H1 (cell line): ENCODE measurements at regions not wholly inside any gene's neighbourhood (a gene's known extent, or its start where the extent isn't known, plus 50 kb on each side); places are given as distances from the start of the nearest gene placed in this dataset.

Experiments used
- CTCF ChIA-PET: fragments of 300-600 bp; sonication (Branson Sonifier 250); formaldehyde crosslinking; loops from one replicate; lab custom pipeline; 2021; ENCODE audit not compliant: partially characterized antibody; lab: Charles Lee
- POLR2A ChIA-PET: fragments of 300-600 bp; sonication (Branson Sonifier 250); formaldehyde crosslinking; loops from one replicate; lab custom pipeline; 2021; ENCODE audit warnings: inconsistent platforms; ENCODE audit not compliant: partially characterized antibody; lab: Charles Lee
- DNase-seq, 2 experiments: peaks; one replicate each; pipeline versions ENCODE4 v3.0.0 to v3.0.0-alpha.2; 2010 to 2022; ENCODE audit warnings: low spot score in 2 of 2, low read depth in 1 of 2, mixed read lengths in 1 of 2
- FAIRE-seq: peaks from 2 replicates; lab custom pipeline; 2011; peaks lifted over from hg19 to GRCh38; lab: Jason Lieb, UNC
- H2AFZ ChIP-seq: 2 replicates; pipeline ENCODE4 v1.8.1; 2012; ENCODE audit warnings: low read length, inconsistent platforms
- H2AK5ac ChIP-seq: 2 replicates; pipeline ENCODE4 v1.6.1; 2013; ENCODE audit warnings: low read depth, low read length
- H2BK120ac ChIP-seq: replicated peaks from 2 replicates; pipeline ENCODE3; 2013; ENCODE audit warnings: low read depth, low read length, inconsistent platforms
- H2BK12ac ChIP-seq: 2 replicates; pipeline ENCODE4 v1.6.1; 2013; ENCODE audit warnings: low read depth, low read length
- H2BK15ac ChIP-seq: 2 replicates; pipeline ENCODE4 v1.6.1; 2013; ENCODE audit warnings: low read length
- H2BK20ac ChIP-seq: 2 replicates; pipeline ENCODE4 v1.6.1; 2013; ENCODE audit warnings: low read length
- H2BK5ac ChIP-seq: 2 replicates; pipeline ENCODE4 v1.6.1; 2013; ENCODE audit warnings: low read depth, low read length
- H3K14ac ChIP-seq: 2 replicates; pipeline ENCODE4 v1.6.1; 2013; ENCODE audit warnings: inconsistent platforms; ENCODE audit not compliant: insufficient read length
- H3K18ac ChIP-seq: 2 replicates; pipeline ENCODE4 v1.6.1; 2013; ENCODE audit warnings: low read length; ENCODE audit errors: extremely low read depth
- H3K23ac ChIP-seq: 2 replicates; pipeline ENCODE4 v1.6.1; 2013; ENCODE audit warnings: inconsistent platforms; ENCODE audit not compliant: insufficient read length
- H3K23me2 ChIP-seq: 2 replicates; pipeline ENCODE4 v1.6.1; 2013; ENCODE audit warnings: low read depth, low read length
- H3K27ac ChIP-seq: 2 replicates; pipeline ENCODE4 v1.6.1; 2011; ENCODE audit warnings: low read depth, low read length, inconsistent platforms
- H3K27me3 ChIP-seq, 4 experiments: replicated peaks in 1 of 4; 1 replicate in 1 of 4; 2 replicates in 3 of 4; pipeline versions ENCODE4 v1.6.1 to v1.8.1; 2011 to 2013; ENCODE audit warnings: low read length in 3 of 4, mild to moderate bottlenecking in 3 of 4, inconsistent platforms in 2 of 4, mixed read lengths in 2 of 4, moderate library complexity in 1 of 4; ENCODE audit not compliant: control insufficient read depth in 3 of 4, insufficient read depth in 3 of 4; ENCODE audit errors: extremely low read depth in 1 of 4
- H3K36me3 ChIP-seq, 4 experiments: 2 replicates each; pipeline versions ENCODE4 v1.6.1 to v1.8.1; 2011 to 2013; ENCODE audit warnings: mild to moderate bottlenecking in 4 of 4, low read length in 3 of 4, moderate library complexity in 2 of 4, control low read depth in 1 of 4, inconsistent platforms in 1 of 4; ENCODE audit not compliant: insufficient read depth in 4 of 4, control insufficient read depth in 2 of 4
- H3K4ac ChIP-seq: replicated peaks from 2 replicates; pipeline ENCODE3; 2013; ENCODE audit warnings: low read length, low read depth, mixed read lengths, inconsistent platforms; ENCODE audit not compliant: insufficient read length
- H3K4me1 ChIP-seq, 4 experiments: replicated peaks in 1 of 4; 1 replicate in 1 of 4; 2 replicates in 3 of 4; pipeline versions ENCODE4 v1.6.1 to v1.8.1; 2011 to 2013; ENCODE audit warnings: low read length in 3 of 4, inconsistent platforms in 2 of 4, mixed read lengths in 1 of 4; ENCODE audit not compliant: insufficient read depth in 4 of 4, control insufficient read depth in 3 of 4
- H3K4me2 ChIP-seq, 2 experiments: 2 replicates each; pipeline versions ENCODE4 v1.6.1 to v1.8.1; 2011 to 2013; ENCODE audit warnings: low read depth in 2 of 2, low read length in 2 of 2, control low read depth in 1 of 2, inconsistent platforms in 1 of 2, mild to moderate bottlenecking in 1 of 2; ENCODE audit not compliant: insufficient read depth in 1 of 2
- H3K4me3 ChIP-seq, 4 experiments: fragments of 200-600, 300-600 bp in 1 of 4; sonication (generic), shearing (Covaris generic), sonication (Bioruptor Twin) in 1 of 4; 2 replicates each; pipeline versions ENCODE4 v1.5.1 to v1.8.1; 2011 to 2016; ENCODE audit warnings: low read length in 4 of 4, low read depth in 3 of 4, control low read depth in 2 of 4, inconsistent platforms in 2 of 4, mild to moderate bottlenecking in 2 of 4, mixed read lengths in 1 of 4, moderate library complexity in 1 of 4; ENCODE audit not compliant: insufficient read depth in 2 of 4; ENCODE audit errors: extremely low read depth in 1 of 4
- H3K56ac ChIP-seq: replicated peaks from 2 replicates; pipeline ENCODE3; 2013; ENCODE audit warnings: low read depth, mild to moderate bottlenecking, mixed read lengths, low read length, inconsistent platforms; ENCODE audit not compliant: insufficient read length
- H3K79me1 ChIP-seq: 2 replicates; pipeline ENCODE4 v1.6.1; 2013; ENCODE audit warnings: low read depth, low read length, control low read depth
- H3K79me2 ChIP-seq, 2 experiments: 2 replicates each; pipeline versions ENCODE4 v1.6.1 to v1.8.1; 2012 to 2013; ENCODE audit warnings: low read length in 2 of 2, mild to moderate bottlenecking in 2 of 2, inconsistent platforms in 1 of 2; ENCODE audit not compliant: insufficient read depth in 2 of 2, control insufficient read depth in 1 of 2
- H3K9ac ChIP-seq, 4 experiments: replicated peaks in 1 of 4; 1 replicate in 1 of 4; 2 replicates in 3 of 4; pipeline versions ENCODE4 v1.6.1 to v1.8.1; 2011 to 2013; ENCODE audit warnings: low read depth in 3 of 4, low read length in 3 of 4, control low read depth in 2 of 4, mild to moderate bottlenecking in 2 of 4, moderate library complexity in 2 of 4, inconsistent platforms in 1 of 4; ENCODE audit errors: extremely low read depth in 1 of 4
- H3K9me3 ChIP-seq, 2 experiments: 2 replicates each; pipeline versions ENCODE4 v1.6.1 to v1.8.1; 2012 to 2013; ENCODE audit warnings: mild to moderate bottlenecking in 2 of 2, moderate library complexity in 2 of 2, control low read depth in 1 of 2, inconsistent platforms in 1 of 2, low read depth in 1 of 2, low read length in 1 of 2, mixed read lengths in 1 of 2; ENCODE audit not compliant: insufficient read depth in 2 of 2
- H4K20me1 ChIP-seq, 2 experiments: replicated peaks in 1 of 2; 2 replicates each; pipeline versions ENCODE3 to v1.8.1; 2011 to 2013; ENCODE audit warnings: inconsistent platforms in 2 of 2, low read length in 2 of 2, mild to moderate bottlenecking in 1 of 2; ENCODE audit not compliant: insufficient read depth in 2 of 2, control insufficient read depth in 1 of 2
- H4K5ac ChIP-seq: 2 replicates; pipeline ENCODE4 v1.6.1; 2013; ENCODE audit warnings: low read length, low read depth, mixed read lengths, inconsistent platforms; ENCODE audit not compliant: insufficient read length
- H4K8ac ChIP-seq: 2 replicates; pipeline ENCODE4 v1.8.0; 2013; ENCODE audit warnings: mild to moderate bottlenecking, moderate library complexity, low read length, inconsistent platforms; ENCODE audit not compliant: insufficient read depth; ENCODE audit errors: extremely low read depth
- H4K91ac ChIP-seq: replicated peaks from 2 replicates; pipeline ENCODE3; 2013; ENCODE audit warnings: low read length, mixed read lengths, inconsistent platforms; ENCODE audit not compliant: insufficient read length
- CBX5 ChIP-seq: fragments of 300-800, 300-1000 bp; sonication (generic); IDR thresholded peaks from 2 replicates; pipeline ENCODE4 v1.7.1; 2016; ENCODE audit warnings: antibody characterized with exemption, low read length, low read depth
- CEBPB ChIP-seq: IDR thresholded peaks from 2 replicates; pipeline ENCODE4 v1.6.1; 2012; ENCODE audit warnings: low read depth, low read length
- CHD2 ChIP-seq: IDR thresholded peaks from 2 replicates; pipeline ENCODE4 v1.6.1; 2012; ENCODE audit warnings: low read length, improper control_type of control experiment
- CREB1 ChIP-seq: IDR thresholded peaks from 2 replicates; pipeline ENCODE4 v1.6.1; 2012; ENCODE audit warnings: inconsistent platforms
- CTBP2 ChIP-seq: IDR thresholded peaks from 2 replicates; pipeline ENCODE4 v1.7.0; 2011; ENCODE audit warnings: borderline replicate concordance, mild to moderate bottlenecking, moderate library complexity, mixed read lengths, low read length; ENCODE audit not compliant: insufficient read depth, insufficient read length
- E2F6 ChIP-seq: IDR thresholded peaks from 2 replicates; pipeline ENCODE4 v1.6.1; 2012; ENCODE audit warnings: inconsistent platforms
- EGR1 ChIP-seq: IDR thresholded peaks from 2 replicates; pipeline ENCODE4 v1.6.1; 2011; ENCODE audit warnings: low read depth, low read length, borderline replicate concordance
- GABPA ChIP-seq: IDR thresholded peaks from 2 replicates; pipeline ENCODE4 v1.6.1; 2011; ENCODE audit warnings: mild to moderate bottlenecking, low read length, moderate library complexity, borderline replicate concordance; ENCODE audit not compliant: insufficient read depth
- JUND ChIP-seq: IDR thresholded peaks from 2 replicates; pipeline ENCODE4 v1.6.1; 2011; ENCODE audit warnings: mild to moderate bottlenecking, improper control_type of control experiment, low read length
- KDM5A ChIP-seq: fragments of 200-600 bp; IDR thresholded peaks from 2 replicates; pipeline ENCODE4 v1.7.1; 2012; ENCODE audit warnings: mild to moderate bottlenecking, low read length, inconsistent platforms, mixed read lengths
- NRF1 ChIP-seq: IDR thresholded peaks from 2 replicates; pipeline ENCODE4 v1.6.1; 2011; ENCODE audit warnings: mild to moderate bottlenecking, low read depth, low read length, improper control_type of control experiment
- POLR2A ChIP-seq, 2 experiments: IDR thresholded peaks; 1 replicate in 1 of 2; 2 replicates in 1 of 2; pipeline ENCODE4 v1.6.1; 2011; ENCODE audit warnings: low read depth in 2 of 2, low read length in 2 of 2, mild to moderate bottlenecking in 2 of 2; ENCODE audit errors: control extremely low read depth in 1 of 2
- RFX5 ChIP-seq: IDR thresholded peaks from 2 replicates; pipeline ENCODE4 v1.6.1; 2011; ENCODE audit warnings: low read depth, low read length, improper control_type of control experiment, borderline replicate concordance
- RXRA ChIP-seq: IDR thresholded peaks from 2 replicates; pipeline ENCODE4 v1.6.1; 2011; ENCODE audit warnings: low read depth, mild to moderate bottlenecking, low read length, moderate library complexity; ENCODE audit not compliant: insufficient read depth
- TCF12 ChIP-seq: IDR thresholded peaks from 2 replicates; pipeline ENCODE4 v1.6.1; 2011; ENCODE audit warnings: low read depth, mild to moderate bottlenecking, low read length
- ZNF274 ChIP-seq: IDR thresholded peaks from 2 replicates; pipeline ENCODE4 v1.7.0; 2012; ENCODE audit warnings: low read length, borderline replicate concordance; ENCODE audit errors: extremely low read depth
- whole genome bisulfite sequencing, 2 experiments: shearing (Covaris generic) in 1 of 2; methylation state at CpG; one replicate each; pipeline versions ENCODE4 v1.1.6 to v1.1.7; 2013 to 2015; ENCODE audit warnings: low lambda C conversion rate in 2 of 2, mixed read lengths in 2 of 2, inconsistent platforms in 1 of 2, low coverage in 1 of 2, missing lambda C conversion rate in 1 of 2; ENCODE audit not compliant: insufficient replicate concordance in 2 of 2, insufficient coverage in 1 of 2, insufficient read length in 1 of 2; ENCODE audit errors: extremely low coverage in 1 of 2, missing lambda C conversion rate in 1 of 2; 5-methylcytosine and 5-hydroxymethylcytosine counted together

DNA sequence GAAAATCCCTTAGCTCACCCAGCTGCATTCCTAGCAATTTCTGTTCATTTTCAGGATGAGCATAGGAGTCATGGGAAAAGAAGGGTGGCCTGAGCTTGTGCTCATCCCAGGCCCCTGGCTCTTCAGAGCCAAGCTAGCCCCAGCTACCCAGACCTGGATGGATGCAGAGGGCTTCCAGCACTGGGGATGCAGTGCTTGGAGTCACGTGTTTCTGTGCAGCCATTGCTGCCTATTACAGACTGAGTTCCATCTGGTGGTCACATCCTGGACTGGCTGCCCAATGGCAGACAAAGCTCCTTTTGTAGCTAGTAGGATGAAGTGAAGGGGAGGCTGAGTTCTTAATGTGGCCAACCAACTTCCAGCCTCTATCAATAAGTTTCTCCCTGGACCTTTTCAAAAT lies 54.2 kb upstream of the JDP2 start:
- no peaks in the 10 kb centered on the region for H3K9me3 ChIP-seq
- H3K27ac ChIP-seq, result no peak overlapping the region
- H2BK20ac ChIP-seq, result no peak overlapping the region
- CTCF ChIA-PET, result no interaction called here
- H3K18ac ChIP-seq, result no peak overlapping the region
- no peaks in the 10 kb centered on the region for H3K79me1 ChIP-seq
- H3K4me1 ChIP-seq, result no peaks in the 10 kb centered on the region
- DNase-seq (no peak), FAIRE-seq (no peak)
- no peak overlapping the region for H2AFZ ChIP-seq
- H3K79me2 ChIP-seq, result no peaks in the 10 kb centered on the region
- no peak overlapping the region for H3K4me2 ChIP-seq
- no peak overlapping the region for H3K4ac ChIP-seq
- H3K23me2 ChIP-seq, result peaks cover 3% of the 10 kb centered on the region; the same call in 1 of the 2 replicates
- H2BK15ac ChIP-seq, result no peak overlapping the region
- WGBS, 2 experiments, result 83% methylated on average over 1 of the region's 1 CpG; no CpG with 5 or more reads in 1 of the 2 experiments
- no peak overlapping the region for H2BK12ac ChIP-seq
- no peak overlapping the region for H2BK5ac ChIP-seq
- H2AK5ac ChIP-seq, result no peak overlapping the region
- H3K56ac ChIP-seq, result no peak overlapping the region
- H3K36me3 ChIP-seq, result no peaks in the 10 kb centered on the region
- no peak overlapping the region for H3K4me3 ChIP-seq
- no peaks in the 10 kb centered on the region for H4K20me1 ChIP-seq
- H4K5ac ChIP-seq, result no peak overlapping the region
- H2BK120ac ChIP-seq, result no peak overlapping the region
- no peak overlapping the region for H4K91ac ChIP-seq
- no peak overlapping the region for H4K8ac ChIP-seq
- POLR2A ChIA-PET, result interaction anchor here (0.6 kb wide), 1 partner anchor 186 kb away, joined by 3 read pairs; no protein-coding TSS in a partner anchor
- no peak overlapping the region for H3K23ac ChIP-seq
- no peak overlapping the region for H3K14ac ChIP-seq
- no peaks in the 10 kb centered on the region for H3K27me3 ChIP-seq
- H3K9ac ChIP-seq, result no peak overlapping the region
- TF ChIP-seq NRF1 (no peak), JUND (no peak), ZNF274 (no peak), EGR1 (no peak), RXRA (no peak), RFX5 (no peak), CHD2 (no peak), E2F6 (no peak), GABPA (no peak), POLR2A (IDR thresholded peaks at IDR 0.05; ENCODE audit: control extremely low read depth in 1 of 2, low read depth in 2 of 2, low read length in 2 of 2) (no peak), TCF12 (no peak), CEBPB (no peak), KDM5A (no peak), CBX5 (no peak), CREB1 (no peak), CTBP2 (no peak)
